T-cell (primary cell): ENCODE measurements at regions not wholly inside any gene's neighbourhood (a gene's known extent, or its start where the extent isn't known, plus 50 kb on each side); places are given as distances from the start of the nearest gene placed in this dataset.

Source experiments
- ATAC-seq, 4 experiments: fragments of 200-7000 bp in 3 of 4; fragments of 150-1000 bp in 1 of 4; cut with Tn5 transposase; replicated peaks in 1 of 4; 1 replicate in 3 of 4; 2 replicates in 1 of 4; pipeline ENCODE4 v1.10.0; 2021; ENCODE audit warnings: moderate library complexity in 3 of 4, mild to moderate bottlenecking in 2 of 4, moderate number of reproducible peaks in 1 of 4
- CTCF ChIA-PET, 2 donors: fragments of 300-600 bp; sonication (Branson Sonifier 250); formaldehyde crosslinking; loops; one replicate each; lab custom pipeline; 2022; ENCODE audit warnings: antibody characterized with exemption in 2 of 2; lab: Charles Lee
- POLR2A ChIA-PET, 2 donors: fragments of 300-600 bp; sonication (Branson Sonifier 250); formaldehyde crosslinking; loops; one replicate each; lab custom pipeline; 2022; ENCODE audit warnings: antibody characterized with exemption in 2 of 2; lab: Charles Lee
- DNase-seq, 35 experiments: peaks; one replicate each; pipeline versions ENCODE4 v3.0.0 to v3.0.0-alpha.2; 2013 to 2023
- H3K27ac ChIP-seq: one replicate; pipeline ENCODE4 v1.5.1; 2013; ENCODE audit warnings: low read length
- H3K27me3 ChIP-seq, 2 experiments: replicated peaks in 1 of 2; 1 replicate in 1 of 2; 2 replicates in 1 of 2; pipeline versions ENCODE4 v1.6.1 to v1.7.0; 2013; ENCODE audit warnings: low read length in 1 of 2, mixed read lengths in 1 of 2; ENCODE audit not compliant: control insufficient read depth in 2 of 2, insufficient read depth in 2 of 2; ENCODE audit errors: extremely low read depth in 1 of 2
- H3K36me3 ChIP-seq, 2 donors: 1 replicate in 1 of 2; 2 replicates in 1 of 2; pipeline versions ENCODE4 v1.6.1 to v1.7.0; 2013; ENCODE audit warnings: low read length in 1 of 2; ENCODE audit not compliant: control insufficient read depth in 2 of 2, insufficient read depth in 1 of 2; ENCODE audit errors: extremely low read depth in 1 of 2
- H3K4me1 ChIP-seq, 2 experiments: 1 replicate in 1 of 2; 2 replicates in 1 of 2; pipeline versions ENCODE4 v1.6.1 to v1.7.0; 2013; ENCODE audit warnings: low read length in 2 of 2, mixed read lengths in 1 of 2; ENCODE audit not compliant: insufficient read depth in 2 of 2, control insufficient read depth in 1 of 2; ENCODE audit errors: extremely low read depth in 1 of 2
- H3K4me3 ChIP-seq, 2 donors: 1 replicate in 1 of 2; 2 replicates in 1 of 2; pipeline versions ENCODE4 v1.5.1 to v1.7.0; 2013; ENCODE audit warnings: mild to moderate bottlenecking in 2 of 2, low read length in 1 of 2, moderate library complexity in 1 of 2; ENCODE audit not compliant: control insufficient read depth in 1 of 2; ENCODE audit errors: extremely low read depth in 1 of 2
- H3K9me3 ChIP-seq: 2 replicates; pipeline ENCODE4 v1.7.0; 2013
- H3K27ac Mint-ChIP-seq, 2 donors: one replicate each; pipeline ENCODE4 v1.8.0; 2020 to 2021; ENCODE audit warnings: mild to moderate bottlenecking in 2 of 2, mixed read lengths in 2 of 2
- H3K27me3 Mint-ChIP-seq, 2 donors: one replicate each; pipeline ENCODE4 v1.8.0; 2021 to 2022; ENCODE audit warnings: mixed read lengths in 2 of 2
- H3K36me3 Mint-ChIP-seq: one replicate; pipeline ENCODE4 v1.8.0; 2021; ENCODE audit warnings: mixed read lengths
- H3K4me1 Mint-ChIP-seq, 3 donors: one replicate each; pipeline ENCODE4 v1.8.0; 2020 to 2022; ENCODE audit warnings: mixed read lengths in 3 of 3, mild to moderate bottlenecking in 1 of 3
- H3K4me3 Mint-ChIP-seq, 3 donors: one replicate each; pipeline ENCODE4 v1.8.0; 2020 to 2022; ENCODE audit warnings: mild to moderate bottlenecking in 3 of 3, mixed read lengths in 3 of 3, moderate library complexity in 3 of 3
- H3K9me3 Mint-ChIP-seq, 3 donors: one replicate each; pipeline ENCODE4 v1.8.0; 2020 to 2022; ENCODE audit warnings: mixed read lengths in 3 of 3
- WGBS: methylation state at CpG from one replicate; pipeline ENCODE4 v1.1.5; 2013; ENCODE audit warnings: missing lambda C conversion rate; ENCODE audit not compliant: insufficient coverage; 5-methylcytosine and 5-hydroxymethylcytosine counted together

DNA sequence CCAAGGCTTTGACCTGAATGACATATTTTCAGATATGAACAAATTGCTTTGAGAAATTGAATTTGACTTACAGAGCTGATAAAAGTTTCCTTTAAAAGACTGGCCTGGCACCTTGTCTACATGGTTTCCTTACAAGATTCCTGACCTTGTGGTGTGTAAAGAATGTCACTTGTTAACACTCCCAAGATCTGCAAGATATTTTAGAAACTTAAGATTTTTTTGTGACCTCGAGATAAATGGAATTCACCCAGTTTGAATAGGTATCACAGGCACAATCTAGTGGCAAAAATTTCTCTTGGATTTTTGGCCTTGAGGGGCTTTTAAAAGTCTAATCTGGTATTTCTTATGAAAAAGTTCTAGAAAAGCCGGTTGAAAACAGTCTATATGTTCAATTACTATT, 1568.9 kb upstream of the IGFBP7 start:
- H3K4me3 ChIP-seq = no peak overlapping the region
- Mint-ChIP-seq H3K9me3 (peaks cover 6 to 15% (median 8%) of the 10 kb centered on the region in 3 donors), H3K27ac (no peak overlapping the region), H3K4me3 (no peak overlapping the region), H3K4me1 (no peaks in the 10 kb centered on the region), H3K27me3 (no peaks in the 10 kb centered on the region), H3K36me3 (no peaks in the 10 kb centered on the region)
- ChIA-PET POLR2A (no interaction called here), CTCF (no interaction called here)
- H3K36me3 ChIP-seq = no peaks in the 10 kb centered on the region
- H3K9me3 ChIP-seq = no peaks in the 10 kb centered on the region
- no peaks in the 10 kb centered on the region for H3K4me1 ChIP-seq
- DNase-seq (no peak), ATAC-seq (no peak)
- WGBS = no CpG with 5 or more reads among the region's 2 CpGs
- no peak overlapping the region for H3K27ac ChIP-seq
- H3K27me3 ChIP-seq = no peaks in the 10 kb centered on the region

DNA sequence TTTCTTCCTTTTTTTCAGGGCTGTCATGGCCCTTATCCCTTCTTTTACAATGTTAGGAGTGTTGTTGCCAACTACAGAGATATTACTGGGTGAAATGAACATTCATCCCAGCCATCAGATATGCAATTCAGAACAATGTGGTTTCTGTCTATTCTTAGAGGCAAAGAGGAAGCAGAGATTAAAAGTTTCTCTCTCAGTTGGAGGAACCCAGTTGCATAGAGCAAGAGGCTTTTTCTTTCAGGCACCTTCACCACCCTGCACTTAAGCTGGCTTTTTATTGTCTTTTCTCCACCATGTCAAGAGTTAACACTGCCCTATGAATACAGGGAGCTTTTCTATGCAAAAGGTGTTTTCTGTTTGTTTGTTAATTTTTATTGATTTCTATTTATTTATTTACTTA, 1559.6 kb upstream of the IGFBP7 start:
- Histone ChIP-seq H3K36me3 (no peaks in the 10 kb centered on the region), H3K4me1 (no peaks in the 10 kb centered on the region), H3K27ac (no peak overlapping the region), H3K4me3 (no peak overlapping the region), H3K27me3 (no peaks in the 10 kb centered on the region), H3K9me3 (no peaks in the 10 kb centered on the region)
- Mint-ChIP-seq H3K4me3 (no peak overlapping the region), H3K36me3 (no peaks in the 10 kb centered on the region), H3K9me3 (peaks cover 14 to 25% (median 18%) of the 10 kb centered on the region in 3 donors), H3K4me1 (no peaks in the 10 kb centered on the region), H3K27ac (no peak overlapping the region), H3K27me3 (no peaks in the 10 kb centered on the region)
- POLR2A ChIA-PET = no interaction called here
- DNase-seq (no peak), ATAC-seq (no peak)
- CTCF ChIA-PET = interaction anchor here in 1 of 2 donors (0.6 kb wide), 1 partner anchor 903 kb away, joined by 5 read pairs; no protein-coding TSS in a partner anchor

DNA sequence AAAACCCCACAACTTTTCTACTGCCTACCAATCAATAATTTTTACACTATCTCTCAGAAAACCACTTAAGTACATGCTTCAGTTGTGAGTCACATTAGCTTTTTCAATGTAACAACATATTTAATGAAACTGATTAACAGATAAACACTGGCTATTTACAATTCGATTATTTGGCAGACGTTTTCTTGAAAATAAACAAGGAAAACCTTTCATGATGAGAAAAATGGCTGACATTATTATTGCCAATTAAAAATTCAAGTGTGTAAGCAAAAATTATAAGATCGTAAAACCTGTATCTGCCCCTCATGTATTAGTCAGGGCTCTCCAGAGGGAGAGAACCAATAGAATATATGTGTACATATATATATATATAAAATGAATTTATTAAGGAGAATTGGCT, 1555.5 kb upstream of the IGFBP7 start:
- DNase-seq (no peak), ATAC-seq (no peak)
- no peaks in the 10 kb centered on the region for H3K27me3 Mint-ChIP-seq
- H3K4me1 ChIP-seq = no peaks in the 10 kb centered on the region
- WGBS = no CpG with 5 or more reads among the region's 3 CpGs
- H3K27me3 ChIP-seq = no peaks in the 10 kb centered on the region
- ChIA-PET CTCF (no interaction called here), POLR2A (no interaction called here)
- H3K9me3 ChIP-seq = no peaks in the 10 kb centered on the region
- no peaks in the 10 kb centered on the region for H3K36me3 ChIP-seq
- H3K4me3 Mint-ChIP-seq = no peak overlapping the region
- H3K4me3 ChIP-seq = no peak overlapping the region
- H3K36me3 Mint-ChIP-seq = no peaks in the 10 kb centered on the region
- H3K27ac Mint-ChIP-seq = no peak overlapping the region
- no peaks in the 10 kb centered on the region for H3K4me1 Mint-ChIP-seq
- H3K27ac ChIP-seq = no peak overlapping the region
- H3K9me3 Mint-ChIP-seq = peaks cover 13 to 24% (median 22%) of the 10 kb centered on the region in 3 donors

DNA sequence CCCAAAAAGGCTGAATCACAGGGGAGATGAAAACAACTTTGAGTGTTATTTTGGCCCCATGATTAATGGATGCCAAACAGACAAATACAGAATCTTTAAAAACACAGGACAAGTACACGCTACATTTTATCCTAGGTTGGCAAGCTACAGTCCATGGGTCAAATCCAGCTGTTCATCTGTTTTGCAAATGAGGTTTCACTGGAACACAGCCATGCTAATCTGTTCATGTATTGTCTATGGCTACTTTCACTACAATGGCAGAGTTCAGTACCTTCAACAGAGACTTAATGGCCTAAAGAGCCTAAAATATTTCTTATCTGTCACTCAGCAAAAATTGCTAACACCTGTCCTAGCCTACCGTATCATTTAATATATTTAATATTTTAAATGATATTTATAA, 1548.5 kb upstream of the IGFBP7 start:
- H3K9me3 Mint-ChIP-seq = peaks cover 27 to 38% (median 29%) of the 10 kb centered on the region in 3 donors
- no peaks in the 10 kb centered on the region for H3K9me3 ChIP-seq
- no peaks in the 10 kb centered on the region for H3K27me3 ChIP-seq
- ATAC-seq (no peak), DNase-seq (no peak)
- 80% methylated on average over 1 of the region's 2 CpGs for WGBS
- POLR2A ChIA-PET = no interaction called here
- no peak overlapping the region for H3K4me3 ChIP-seq
- no peak overlapping the region for H3K4me3 Mint-ChIP-seq
- H3K36me3 ChIP-seq = no peaks in the 10 kb centered on the region
- H3K27ac ChIP-seq = no peak overlapping the region
- H3K4me1 Mint-ChIP-seq = no peaks in the 10 kb centered on the region
- H3K27me3 Mint-ChIP-seq = no peaks in the 10 kb centered on the region
- no peak overlapping the region for H3K27ac Mint-ChIP-seq
- CTCF ChIA-PET = no interaction called here
- H3K36me3 Mint-ChIP-seq = no peaks in the 10 kb centered on the region
- no peaks in the 10 kb centered on the region for H3K4me1 ChIP-seq

DNA sequence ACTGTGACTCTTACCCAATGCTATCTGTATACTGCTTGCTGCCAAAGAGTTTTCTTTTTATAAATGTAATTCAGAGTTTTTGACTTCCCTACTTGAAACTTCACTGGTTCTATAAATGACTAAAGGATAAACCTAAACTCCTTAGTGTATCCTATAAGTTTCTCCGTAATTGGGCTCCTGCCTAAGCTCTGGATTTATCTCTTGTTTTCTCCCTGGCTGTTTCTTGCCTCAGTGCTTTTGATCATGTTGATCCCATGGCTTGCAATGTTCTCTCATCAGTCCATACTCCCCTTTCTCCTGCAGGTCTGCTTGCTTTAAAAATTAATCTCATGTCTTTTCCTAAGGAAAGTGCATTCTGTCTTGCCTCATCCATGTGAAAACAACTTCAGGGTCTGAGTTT, 1543.1 kb upstream of the IGFBP7 start:
- DNase-seq (no peak), ATAC-seq (no peak)
- no peaks in the 10 kb centered on the region for H3K36me3 ChIP-seq
- Mint-ChIP-seq H3K4me1 (no peaks in the 10 kb centered on the region), H3K4me3 (no peak overlapping the region), H3K36me3 (no peaks in the 10 kb centered on the region), H3K27me3 (no peaks in the 10 kb centered on the region), H3K9me3 (peaks cover 19 to 31% (median 21%) of the 10 kb centered on the region in 3 donors), H3K27ac (no peak overlapping the region)
- H3K27ac ChIP-seq = no peak overlapping the region
- H3K4me3 ChIP-seq = no peak overlapping the region
- WGBS = 70% methylated on average over 1 of the region's 1 CpG
- ChIA-PET POLR2A (no interaction called here), CTCF (no interaction called here)
- no peaks in the 10 kb centered on the region for H3K27me3 ChIP-seq
- no peaks in the 10 kb centered on the region for H3K4me1 ChIP-seq
- H3K9me3 ChIP-seq = no peaks in the 10 kb centered on the region

DNA sequence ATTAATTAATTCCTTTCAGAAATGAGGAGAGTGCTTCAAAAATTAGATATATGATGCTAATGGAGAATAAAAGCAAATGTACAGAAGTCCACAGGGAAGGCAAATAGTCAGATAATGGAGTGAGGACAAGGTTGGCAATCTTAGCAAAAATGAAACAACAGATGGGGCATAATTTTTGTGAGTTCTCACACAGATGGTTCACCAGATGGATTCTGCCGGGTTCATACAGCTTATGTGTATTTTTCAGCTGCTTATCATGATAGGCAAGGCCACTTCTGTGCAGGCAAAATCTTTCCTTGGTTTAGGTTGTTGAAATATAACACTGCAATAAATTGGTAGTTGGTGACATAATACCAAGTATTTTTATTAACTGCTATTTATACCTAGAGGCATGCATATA, 1539.0 kb upstream of the IGFBP7 start:
- H3K9me3 Mint-ChIP-seq = peaks cover 3 to 15% (median 5%) of the 10 kb centered on the region in 3 donors
- H3K27ac ChIP-seq = no peak overlapping the region
- no peak overlapping the region for H3K4me3 ChIP-seq
- H3K4me1 ChIP-seq = no peaks in the 10 kb centered on the region
- H3K36me3 Mint-ChIP-seq = no peaks in the 10 kb centered on the region
- no peak overlapping the region for H3K4me3 Mint-ChIP-seq
- no CpG with 5 or more reads among the region's 1 CpG for WGBS
- no peak for DNase-seq
- ChIA-PET POLR2A (no interaction called here), CTCF (no interaction called here)
- H3K27ac Mint-ChIP-seq = no peak overlapping the region
- H3K4me1 Mint-ChIP-seq = no peaks in the 10 kb centered on the region
- no peaks in the 10 kb centered on the region for H3K36me3 ChIP-seq
- H3K27me3 ChIP-seq = no peaks in the 10 kb centered on the region
- ATAC-seq = no peak
- no peaks in the 10 kb centered on the region for H3K27me3 Mint-ChIP-seq
- H3K9me3 ChIP-seq = peaks cover 2% of the 10 kb centered on the region

DNA sequence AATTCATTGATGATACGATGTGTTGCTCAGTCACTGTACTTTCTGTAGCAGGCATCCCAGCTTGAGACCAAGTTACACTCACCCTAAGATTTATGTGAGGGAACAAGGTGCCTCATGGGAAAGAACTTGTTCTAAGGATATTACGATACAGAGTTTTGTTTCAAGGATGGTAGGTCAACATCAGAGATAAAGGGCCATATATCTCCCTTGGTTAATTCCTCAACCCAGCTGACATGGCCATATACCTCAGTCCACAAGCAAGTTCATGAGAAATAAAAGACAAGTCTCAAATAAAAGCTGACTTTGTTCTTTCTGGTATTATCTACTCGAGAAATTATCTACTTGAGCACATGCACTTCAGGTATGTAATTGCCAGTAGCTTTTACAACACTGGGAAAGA, 1535.9 kb upstream of the IGFBP7 start:
- ChIA-PET CTCF (no interaction called here), POLR2A (no interaction called here)
- Mint-ChIP-seq H3K4me3 (no peak overlapping the region), H3K9me3 (peaks cover 8 to 13% (median 9%) of the 10 kb centered on the region in 3 donors), H3K27me3 (no peaks in the 10 kb centered on the region), H3K27ac (no peak overlapping the region), H3K4me1 (no peaks in the 10 kb centered on the region), H3K36me3 (no peaks in the 10 kb centered on the region)
- Histone ChIP-seq H3K36me3 (no peaks in the 10 kb centered on the region), H3K27me3 (no peaks in the 10 kb centered on the region), H3K9me3 (peaks cover 4% of the 10 kb centered on the region), H3K4me3 (no peak overlapping the region), H3K27ac (no peak overlapping the region), H3K4me1 (no peaks in the 10 kb centered on the region)
- no CpG with 5 or more reads among the region's 3 CpGs for WGBS
- no peak for ATAC-seq
- no peak for DNase-seq
